ENCODE measurements at regions not wholly inside any gene's neighbourhood (a gene's known extent, or its start where the extent isn't known, plus 50 kb on each side); places are given as distances from the start of the nearest gene placed in this dataset.
A peak's percentile ranks its signal among the peaks of the same experiment; 100 is the strongest.

DNA sequence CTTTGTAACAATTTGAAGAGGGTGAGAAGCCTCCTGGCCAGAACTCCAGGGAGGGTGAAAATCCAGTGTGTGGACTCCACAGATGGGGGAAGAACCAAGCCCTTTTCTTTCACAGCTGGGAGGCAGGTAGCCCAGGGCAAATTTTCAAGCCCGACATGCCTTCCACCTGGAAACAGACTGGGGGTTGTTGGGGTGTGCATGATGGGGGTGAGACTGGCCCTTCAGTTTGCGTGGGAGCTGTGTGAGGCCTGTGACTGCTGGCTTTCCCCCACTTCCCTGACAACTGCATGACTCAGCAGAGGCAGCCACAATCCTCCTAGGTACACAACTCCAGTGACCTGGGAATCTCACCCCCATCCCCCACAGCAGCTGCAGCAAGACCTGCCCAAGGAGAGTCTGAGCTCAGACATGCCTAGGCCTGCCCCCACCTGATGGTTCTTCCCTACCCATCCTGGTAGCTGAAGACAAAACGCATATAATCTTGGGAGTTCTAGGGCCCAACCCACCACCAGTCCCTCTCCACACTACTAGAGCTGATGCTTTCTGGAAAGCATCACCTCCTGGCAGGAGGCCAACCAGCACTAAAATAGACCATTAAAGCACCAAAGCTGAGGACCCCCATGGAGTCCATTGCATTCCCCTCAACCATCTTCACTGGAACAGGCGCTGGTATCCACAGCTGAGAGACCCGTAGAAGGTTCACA, 445.4 kb downstream of the TFEC start:
- Histone ChIP-seq H3K36me3 (ENCODE audit: insufficient read depth in 1 of 2, low read depth in 1 of 2) (no peaks in the 10 kb centered on the region), H3K27ac (no peak overlapping the region), H3K4me3 (no peak overlapping the region), H3K27me3 (ENCODE audit: insufficient read depth in 3 of 3, low read length in 2 of 3) (no peaks in the 10 kb centered on the region), H3K4me1 (no peaks in the 10 kb centered on the region), H3K9me3 (no peaks in the 10 kb centered on the region)
- no peak for ATAC-seq
- TF ChIP-seq, protein P1, sequence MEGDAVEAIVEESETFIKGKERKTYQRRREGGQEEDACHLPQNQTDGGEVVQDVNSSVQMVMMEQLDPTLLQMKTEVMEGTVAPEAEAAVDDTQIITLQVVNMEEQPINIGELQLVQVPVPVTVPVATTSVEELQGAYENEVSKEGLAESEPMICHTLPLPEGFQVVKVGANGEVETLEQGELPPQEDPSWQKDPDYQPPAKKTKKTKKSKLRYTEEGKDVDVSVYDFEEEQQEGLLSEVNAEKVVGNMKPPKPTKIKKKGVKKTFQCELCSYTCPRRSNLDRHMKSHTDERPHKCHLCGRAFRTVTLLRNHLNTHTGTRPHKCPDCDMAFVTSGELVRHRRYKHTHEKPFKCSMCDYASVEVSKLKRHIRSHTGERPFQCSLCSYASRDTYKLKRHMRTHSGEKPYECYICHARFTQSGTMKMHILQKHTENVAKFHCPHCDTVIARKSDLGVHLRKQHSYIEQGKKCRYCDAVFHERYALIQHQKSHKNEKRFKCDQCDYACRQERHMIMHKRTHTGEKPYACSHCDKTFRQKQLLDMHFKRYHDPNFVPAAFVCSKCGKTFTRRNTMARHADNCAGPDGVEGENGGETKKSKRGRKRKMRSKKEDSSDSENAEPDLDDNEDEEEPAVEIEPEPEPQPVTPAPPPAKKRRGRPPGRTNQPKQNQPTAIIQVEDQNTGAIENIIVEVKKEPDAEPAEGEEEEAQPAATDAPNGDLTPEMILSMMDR (IDR thresholded peaks at IDR 0.05), result no peak
- intact Hi-C loops (cut with DNase I), result no loop called here
- DNase-seq, result peak in 1 of 2 donors; percentile 17
- 89 to 98% (median 95%) methylated on average over 5 of the region's 5 CpGs for WGBS, 3 donors

DNA sequence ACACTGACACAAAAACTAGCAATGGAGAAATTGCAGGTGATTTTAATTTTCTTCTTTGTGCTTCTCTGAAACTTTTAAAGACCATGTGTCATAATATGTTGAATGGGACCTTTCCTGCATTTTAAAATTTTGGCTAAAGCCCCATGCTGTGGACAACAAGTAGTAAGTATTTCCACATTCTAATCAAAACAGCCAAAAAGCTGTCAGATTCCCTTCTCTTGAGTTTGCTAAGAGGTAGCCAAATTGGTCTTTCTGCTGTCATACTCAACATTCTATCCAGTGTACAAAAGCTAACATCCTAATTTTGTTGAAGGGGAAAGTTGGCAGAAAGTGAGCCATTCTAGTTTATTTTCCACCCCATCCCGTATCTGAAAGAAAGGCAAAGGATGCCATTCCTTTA, 447.6 kb downstream of the TFEC start:
- H3K4me3 ChIP-seq, result no peak overlapping the region
- ATAC-seq (no peak), DNase-seq (no peak)
- no peaks in the 10 kb centered on the region for H3K9me3 ChIP-seq
- H3K4me1 ChIP-seq, result no peaks in the 10 kb centered on the region
- intact Hi-C loops (cut with DNase I), result no loop called here
- H3K27me3 ChIP-seq (ENCODE audit: insufficient read depth in 3 of 3, low read length in 2 of 3), result no peaks in the 10 kb centered on the region
- H3K27ac ChIP-seq, result no peak overlapping the region
- H3K36me3 ChIP-seq (ENCODE audit: insufficient read depth in 1 of 2, low read depth in 1 of 2), result no peaks in the 10 kb centered on the region
- WGBS, 3 donors, result 49 to 66% (median 53%) methylated on average over 1 of the region's 1 CpG
- TF ChIP-seq, protein P1 (IDR thresholded peaks at IDR 0.05), result no peak

DNA sequence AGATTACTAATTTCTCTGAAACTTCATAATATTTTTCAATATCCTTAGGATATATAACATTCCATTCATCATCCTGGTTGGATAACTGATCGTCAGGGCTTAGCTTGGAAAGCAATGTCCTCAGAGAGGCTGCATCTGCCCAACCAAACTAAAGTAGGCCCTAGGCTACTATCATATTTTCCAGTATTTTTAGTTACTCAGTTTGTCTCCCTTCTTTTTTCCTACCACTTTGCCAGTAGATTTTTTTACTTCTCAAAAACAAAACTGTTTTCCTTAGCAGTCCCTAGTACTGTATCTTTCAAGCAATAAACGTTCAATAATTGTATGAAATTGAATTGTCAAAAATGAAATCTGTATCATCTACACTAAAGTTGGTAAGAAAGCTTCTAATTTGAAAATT, 452.0 kb downstream of the TFEC start:
- TF ChIP-seq, protein P1 (IDR thresholded peaks at IDR 0.05), result no peak
- no peaks in the 10 kb centered on the region for H3K27me3 ChIP-seq (ENCODE audit: insufficient read depth in 3 of 3, low read length in 2 of 3)
- no peak for ATAC-seq
- no peaks in the 10 kb centered on the region for H3K4me1 ChIP-seq
- 29 to 58% (median 57%) methylated on average over 2 of the region's 2 CpGs for WGBS, 3 donors
- H3K36me3 ChIP-seq (ENCODE audit: insufficient read depth in 1 of 2, low read depth in 1 of 2), result no peaks in the 10 kb centered on the region
- intact Hi-C loops (cut with DNase I), result no loop called here
- DNase-seq, result no peak
- H3K4me3 ChIP-seq, result no peak overlapping the region
- no peaks in the 10 kb centered on the region for H3K9me3 ChIP-seq
- no peak overlapping the region for H3K27ac ChIP-seq

DNA sequence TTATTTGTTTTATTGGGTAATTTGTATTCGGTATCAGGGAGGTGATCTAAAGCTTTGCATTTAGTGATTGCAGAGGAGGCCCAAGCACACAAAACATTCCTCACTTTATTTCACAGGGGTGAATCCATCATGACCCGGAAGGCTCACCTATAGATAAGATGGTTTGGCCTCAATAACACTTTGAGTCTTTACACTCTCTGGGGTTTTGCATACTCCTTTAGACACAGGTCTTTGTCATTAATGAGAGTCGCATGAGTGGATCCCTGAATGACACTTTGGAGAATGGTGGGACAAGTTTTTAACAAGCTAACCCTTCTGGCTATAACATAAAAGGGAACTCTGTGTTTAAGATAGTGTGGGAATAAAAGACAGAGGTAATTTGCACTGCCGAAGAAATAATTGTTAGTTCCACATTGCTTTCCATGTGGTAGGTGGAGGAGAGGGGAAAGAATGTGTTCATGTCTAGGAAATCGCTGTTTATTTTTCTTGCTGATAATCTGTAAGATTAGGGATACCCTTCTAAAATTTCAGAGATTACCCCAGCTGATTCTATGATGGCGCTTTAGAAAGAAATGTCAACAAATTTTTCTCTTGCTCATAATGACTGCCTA, 455.8 kb downstream of the TFEC start:
- 77 to 83% (median 79%) methylated on average over 6 of the region's 6 CpGs for WGBS, 3 donors
- ATAC-seq (no peak), DNase-seq (no peak)
- H3K4me3 ChIP-seq, result no peak overlapping the region
- H3K27ac ChIP-seq, result no peak overlapping the region
- H3K4me1 ChIP-seq, result no peaks in the 10 kb centered on the region
- TF ChIP-seq, protein P1 (IDR thresholded peaks at IDR 0.05), result no peak
- H3K27me3 ChIP-seq (ENCODE audit: insufficient read depth in 3 of 3, low read length in 2 of 3), result no peaks in the 10 kb centered on the region
- no peaks in the 10 kb centered on the region for H3K9me3 ChIP-seq
- intact Hi-C loops (cut with DNase I), result no loop called here
- no peaks in the 10 kb centered on the region for H3K36me3 ChIP-seq (ENCODE audit: insufficient read depth in 1 of 2, low read depth in 1 of 2)
